Stimulated activated CD8-positive, alpha-beta memory T cell treated with anti-CD3 and anti-CD28 coated beads, Interleukin-2, amount 100 ng/mL, for 1 hour (primary cell): ENCODE measurements at regions not wholly inside any gene's neighbourhood (a gene's known extent, or its start where the extent isn't known, plus 50 kb on each side); places are given as distances from the start of the nearest gene placed in this dataset.
"Not testable (repeated sequence)": the region's sequence is repeated elsewhere in the genome, so short reads cannot be mapped to it uniquely, and the experiment has no call there.

Source experiments
- DNase-seq, 2 donors: peaks; one replicate each; pipeline ENCODE4 v3.0.0-alpha.2; 2020; ENCODE audit warnings: low read depth in 2 of 2

DNA sequence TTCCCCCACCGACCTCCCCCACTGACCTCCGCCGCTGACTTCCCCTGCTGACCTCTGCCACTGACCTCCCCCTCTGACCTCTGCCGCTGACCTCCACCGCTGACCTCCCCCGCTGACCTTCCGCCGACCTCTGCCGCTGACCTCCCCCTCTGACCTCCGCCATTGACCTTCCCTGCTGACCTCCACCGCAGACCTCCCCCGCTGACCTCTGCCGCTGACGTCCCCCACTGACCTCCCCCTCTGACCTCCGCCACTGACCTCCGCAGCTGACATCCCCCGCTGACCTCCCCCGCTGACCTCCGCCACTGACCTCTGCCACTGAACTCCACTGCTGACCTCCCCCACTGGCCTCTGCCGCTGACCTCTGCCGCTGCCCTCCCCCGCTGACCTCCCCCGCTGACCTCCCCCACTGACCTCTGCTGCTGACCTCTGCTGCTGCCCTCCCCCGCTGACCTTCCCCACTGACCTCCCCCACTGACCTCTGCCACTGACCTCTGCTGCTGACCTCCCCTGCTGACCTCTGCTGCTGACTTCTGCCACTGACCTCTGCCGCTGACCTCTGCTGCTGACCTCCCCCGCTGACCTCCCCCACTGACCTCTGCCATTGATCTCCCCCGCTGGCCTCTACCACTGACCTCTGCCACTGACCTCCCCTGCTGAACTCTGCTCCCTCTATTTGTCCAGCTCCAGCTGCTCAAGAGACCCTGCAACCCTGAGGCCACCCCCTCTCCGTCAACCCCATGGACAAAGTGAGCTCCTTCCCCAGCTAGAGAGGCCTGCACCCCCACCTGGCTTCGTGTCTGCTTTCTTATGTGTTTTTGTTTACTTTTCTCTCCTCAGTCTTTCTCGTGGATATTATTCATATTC is 91.4 kb upstream of the AFDN start:
- no peak for DNase-seq

DNA sequence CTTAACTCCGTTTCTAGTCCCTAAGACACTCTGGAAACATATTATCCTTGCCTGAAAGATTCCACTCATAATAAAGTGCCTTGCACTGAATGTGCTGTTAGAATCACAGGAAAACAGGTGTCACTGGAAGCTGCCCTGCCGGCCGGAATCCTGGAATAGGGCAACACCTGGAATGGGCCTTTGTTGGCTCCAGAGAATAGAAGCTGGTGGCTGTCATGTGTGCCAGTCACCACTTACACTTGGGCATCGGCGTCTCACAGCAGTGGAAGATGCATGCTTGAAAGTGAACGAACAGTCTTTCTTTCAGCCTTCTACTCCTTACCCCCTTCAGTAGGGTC is 90.8 kb upstream of the AFDN start:
- DNase-seq, result no peak

DNA sequence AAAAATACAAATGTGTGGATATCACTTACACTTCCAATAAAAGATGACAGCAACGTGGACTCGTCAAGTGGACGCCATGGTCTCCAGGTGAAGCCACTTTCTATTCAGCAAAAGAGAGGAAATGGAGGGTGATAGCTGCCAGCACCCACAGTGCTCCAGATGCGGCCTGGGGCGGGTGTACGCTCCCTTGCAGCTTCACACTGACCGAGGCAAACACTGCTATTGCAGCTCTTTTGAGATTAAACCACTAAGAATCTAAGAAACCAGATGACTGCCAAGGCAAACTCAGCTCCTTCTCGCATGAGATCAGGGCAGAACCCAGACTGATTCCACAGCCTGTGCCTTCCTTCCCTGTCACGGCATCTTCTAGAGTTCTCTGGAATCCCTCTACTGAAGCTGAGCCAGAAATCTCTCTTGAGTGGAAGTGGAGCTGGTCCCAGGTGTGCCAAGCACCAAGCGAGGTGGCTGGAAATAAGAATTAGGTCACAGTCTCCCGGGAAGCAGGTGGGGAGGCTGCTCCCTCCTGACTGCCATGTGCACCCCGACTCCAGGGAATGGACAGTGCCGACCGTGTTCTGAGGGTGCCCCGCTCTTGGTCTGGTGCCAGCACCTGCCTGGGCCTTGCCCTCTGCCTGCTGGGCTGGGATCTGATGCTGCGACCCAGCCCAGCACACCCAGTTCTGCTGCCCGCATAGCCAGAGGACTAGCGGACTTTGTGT is 90.1 kb upstream of the AFDN start:
- DNase-seq, result no peak

DNA sequence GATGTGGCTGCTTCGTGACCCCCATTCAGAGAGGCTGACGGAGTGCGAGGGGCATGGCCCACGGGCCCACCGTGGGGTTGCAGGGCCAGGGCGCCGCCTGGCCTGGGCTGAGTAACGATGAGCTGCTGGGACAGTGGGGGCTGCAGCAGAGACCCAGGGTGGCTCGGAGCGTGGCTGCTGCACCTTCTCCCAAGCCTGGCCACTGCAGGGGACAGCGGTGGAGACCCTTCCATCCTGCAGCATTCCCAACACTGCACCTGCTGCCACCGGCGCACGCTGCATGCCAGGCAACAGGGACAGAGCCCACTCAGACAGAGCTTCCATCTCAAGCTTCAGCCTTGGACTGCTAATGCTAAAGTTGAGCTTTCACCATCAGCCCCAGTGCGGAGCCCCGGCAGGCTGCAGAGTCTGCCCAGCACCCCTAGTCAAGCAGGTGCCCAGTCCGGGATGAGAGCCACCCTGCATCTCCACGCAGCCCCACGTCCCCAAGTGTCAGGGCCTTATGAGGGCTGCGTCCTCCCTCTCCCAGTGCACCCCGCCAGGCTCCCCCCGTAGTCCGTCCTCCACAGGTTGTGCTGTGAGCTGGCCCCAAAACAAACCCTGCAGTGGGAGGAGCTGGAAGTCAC is 89.4 kb upstream of the AFDN start:
- DNase-seq, result no peak

DNA sequence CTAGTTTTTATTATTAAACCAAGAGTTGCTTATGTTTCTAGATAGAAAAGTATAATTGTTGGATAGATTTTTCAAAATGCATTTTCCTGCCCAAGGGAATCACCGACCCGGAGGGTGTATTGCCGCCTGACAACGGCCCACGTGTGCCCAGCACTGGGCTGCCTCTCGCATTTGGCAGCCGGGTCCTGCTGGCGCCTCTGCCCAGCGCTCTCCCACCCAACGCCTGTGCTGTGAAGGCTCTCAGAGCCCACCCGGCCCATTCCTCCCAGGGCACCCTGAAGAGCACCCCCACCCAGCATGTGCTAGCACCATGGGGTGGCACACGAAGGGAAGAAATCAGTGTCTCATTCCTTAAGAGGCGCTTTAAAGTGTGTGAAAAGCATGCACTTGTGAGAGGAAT is 88.3 kb upstream of the AFDN start:
- DNase-seq, result no peak

DNA sequence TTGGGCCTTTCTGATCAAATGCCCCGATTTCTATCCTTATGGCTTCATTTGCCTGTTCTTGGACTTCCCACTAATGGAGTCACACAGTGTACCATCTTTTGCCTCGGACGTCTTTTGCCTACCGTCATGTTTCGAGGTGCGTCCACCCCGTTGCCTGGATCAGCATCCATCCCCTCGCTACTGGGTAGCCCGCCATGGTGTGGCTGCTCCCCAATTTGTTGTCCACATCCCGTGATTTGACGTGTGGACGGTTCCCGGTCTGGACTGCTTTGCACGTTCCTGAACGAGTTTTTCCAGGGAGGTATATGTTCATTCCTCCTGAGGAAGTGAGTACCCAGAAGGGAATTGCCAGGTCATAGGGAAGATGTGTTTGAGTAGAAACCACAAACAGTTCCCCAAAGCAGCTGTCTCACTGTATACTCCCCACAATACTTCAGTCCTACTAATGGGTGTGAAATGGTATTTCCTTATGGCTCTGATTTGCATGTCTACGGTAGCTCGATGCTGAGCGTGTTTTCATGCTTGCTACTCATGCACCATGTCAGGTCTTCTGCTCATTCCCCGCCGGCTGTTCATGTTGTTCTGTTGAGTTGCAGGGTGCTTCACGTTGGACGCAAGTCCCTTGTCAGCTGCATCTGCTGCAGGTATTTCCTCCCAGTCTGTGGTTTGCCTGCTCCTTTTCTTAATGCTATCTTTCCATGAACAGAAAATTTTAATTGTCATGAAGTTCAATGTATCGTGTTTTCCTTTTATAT is 86.8 kb upstream of the AFDN start:
- DNase-seq, result no peak

DNA sequence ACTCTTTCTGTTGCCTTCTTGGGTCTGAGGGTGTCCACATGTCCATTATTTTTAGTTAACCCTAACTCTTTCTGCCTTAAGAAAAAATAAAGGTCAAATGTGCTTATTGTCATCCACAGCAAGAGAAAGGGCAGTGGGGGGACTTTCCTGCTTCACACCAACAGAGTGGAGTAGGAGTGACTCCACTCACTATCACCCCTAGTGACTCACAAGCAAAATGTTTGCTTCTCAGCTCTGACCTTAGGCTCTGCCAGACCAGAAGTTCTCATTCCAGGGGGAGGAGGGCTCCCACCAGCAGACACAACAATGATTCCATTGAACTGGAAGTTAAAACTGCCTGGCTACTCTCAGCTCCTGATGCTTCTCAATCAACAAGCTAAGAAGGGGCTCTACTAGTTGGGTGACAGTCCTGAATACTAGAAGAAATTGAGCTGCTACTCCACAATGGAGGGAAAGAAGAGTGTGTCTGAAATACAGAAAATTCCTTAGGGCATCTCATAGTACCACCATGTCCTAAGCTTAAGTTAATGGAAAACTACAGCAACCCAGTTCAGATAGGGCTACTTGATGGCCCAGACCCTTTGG is 83.9 kb upstream of the AFDN start:
- DNase-seq, result no peak

DNA sequence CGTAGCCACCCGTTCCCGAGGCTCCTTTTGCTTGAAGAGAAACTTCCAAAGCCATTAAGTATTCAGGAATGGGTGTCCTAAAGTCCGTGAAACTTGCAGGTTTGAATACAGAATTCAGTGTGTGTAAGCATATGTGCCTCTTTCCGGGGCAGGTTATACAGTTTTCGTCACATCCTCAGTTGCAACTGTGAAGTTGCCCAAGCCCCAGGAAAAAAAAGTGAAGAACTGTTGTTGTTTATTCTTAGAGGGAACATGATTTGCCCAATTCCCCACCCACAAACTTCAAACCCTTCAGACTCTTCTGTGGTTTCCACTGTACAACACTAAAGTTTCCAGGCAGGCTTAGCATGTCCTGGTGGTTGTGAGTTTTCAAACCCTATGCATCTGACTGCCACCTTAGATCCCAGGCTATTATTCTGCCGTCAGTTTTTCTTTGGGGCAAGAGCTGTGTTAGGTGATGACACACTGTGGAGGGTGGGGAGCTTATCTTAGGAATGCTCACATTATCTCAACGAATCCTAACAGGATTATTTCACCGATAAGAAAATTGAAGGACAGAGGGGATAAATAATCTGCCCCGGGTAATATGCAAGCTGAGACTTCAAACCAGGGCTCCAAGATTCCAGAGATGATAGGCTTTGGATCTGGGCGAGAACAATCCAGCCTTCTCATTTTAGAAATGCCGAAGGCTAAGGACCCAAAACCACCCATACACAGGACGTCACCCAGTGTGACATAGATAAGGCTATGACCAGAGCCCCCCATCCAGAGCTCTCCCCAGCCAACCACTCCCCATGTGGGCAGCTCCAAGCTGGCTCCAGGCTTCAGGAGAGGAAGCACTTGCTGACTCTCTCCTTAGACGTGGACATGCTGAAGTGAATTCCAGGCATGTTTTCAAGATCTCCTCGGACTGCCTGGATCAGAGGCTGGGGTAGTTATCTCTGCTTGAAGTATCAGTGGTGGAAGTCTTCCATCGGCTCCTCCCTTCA is 81.7 kb upstream of the AFDN start:
- DNase-seq, result no peak

DNA sequence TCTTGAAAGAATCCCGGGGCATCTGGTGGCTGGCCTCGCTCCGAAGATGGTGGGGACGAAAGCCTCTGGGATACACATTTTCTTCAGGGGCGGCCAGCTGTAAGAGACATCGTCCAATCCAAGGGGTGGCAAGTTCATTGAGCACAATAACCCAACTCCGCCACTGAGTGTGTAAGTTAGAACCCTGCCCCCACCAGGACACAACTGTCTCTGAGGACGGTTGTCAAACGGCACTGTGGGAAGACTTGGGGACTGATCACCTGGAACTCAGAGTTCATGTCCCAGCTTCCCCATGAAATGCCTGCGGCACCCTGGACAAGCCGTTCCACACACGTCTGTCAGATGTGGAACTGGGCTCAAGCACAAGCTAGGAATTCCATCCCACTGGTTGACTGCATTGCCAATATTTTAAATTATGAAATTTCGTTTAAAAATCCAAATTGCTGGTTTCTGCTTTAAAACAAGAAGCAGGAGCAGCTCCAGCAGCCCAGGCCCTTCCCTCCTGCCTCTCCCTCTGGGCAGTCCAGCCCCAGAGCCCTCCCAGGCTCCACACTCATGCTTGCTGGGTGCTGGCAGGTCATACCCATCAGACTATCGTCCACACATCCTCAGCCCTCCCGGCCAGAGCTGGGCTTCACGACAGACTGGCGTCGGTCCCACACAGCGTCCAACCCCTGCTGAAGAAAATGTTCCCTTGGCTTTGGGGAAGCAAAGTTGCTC is 80.9 kb upstream of the AFDN start:
- DNase-seq, result no peak

DNA sequence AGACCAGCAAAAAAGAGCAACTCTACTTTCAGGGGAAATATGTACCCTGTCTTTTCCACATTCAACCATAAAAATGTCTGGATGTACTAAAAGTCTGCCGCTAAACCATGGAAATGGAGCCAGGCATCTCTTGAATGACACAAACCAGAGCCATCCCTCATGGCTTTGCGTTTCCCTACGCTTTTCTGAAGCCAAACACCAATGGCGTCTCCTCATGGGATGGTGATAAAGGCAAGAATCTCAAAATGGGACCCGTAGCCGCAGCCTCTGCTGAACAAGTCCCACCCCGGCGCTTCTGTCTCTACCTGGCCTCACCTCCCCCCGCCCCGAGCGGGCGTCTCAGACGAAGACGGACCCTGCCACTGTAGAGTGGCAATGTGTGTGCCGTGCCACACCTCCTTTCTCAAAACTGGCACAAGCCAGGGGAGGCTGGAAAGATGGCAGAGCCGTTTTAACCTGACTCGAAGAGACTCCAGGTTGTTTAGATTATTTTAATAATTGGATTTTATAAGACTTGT is 80.3 kb upstream of the AFDN start:
- DNase-seq, result no peak

DNA sequence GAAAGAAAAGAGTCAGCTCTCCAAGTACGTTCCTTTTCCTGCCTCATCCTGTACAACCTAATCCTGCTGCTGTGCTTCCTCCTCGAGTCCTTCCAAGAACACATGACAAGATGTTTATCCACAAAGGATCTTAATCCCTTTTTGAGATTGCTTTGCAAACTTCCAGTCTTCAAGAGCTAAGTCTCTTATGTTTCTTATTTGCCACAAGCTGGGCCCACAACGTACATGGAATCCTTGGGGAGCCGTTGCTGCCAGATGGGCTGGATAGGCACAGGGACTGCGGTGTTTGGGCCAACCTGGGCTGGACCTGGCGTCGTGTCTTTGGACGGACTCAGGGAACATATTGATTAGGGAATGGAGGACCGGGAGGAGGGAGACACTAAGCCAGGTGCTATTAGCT is 79.7 kb upstream of the AFDN start:
- no peak for DNase-seq

DNA sequence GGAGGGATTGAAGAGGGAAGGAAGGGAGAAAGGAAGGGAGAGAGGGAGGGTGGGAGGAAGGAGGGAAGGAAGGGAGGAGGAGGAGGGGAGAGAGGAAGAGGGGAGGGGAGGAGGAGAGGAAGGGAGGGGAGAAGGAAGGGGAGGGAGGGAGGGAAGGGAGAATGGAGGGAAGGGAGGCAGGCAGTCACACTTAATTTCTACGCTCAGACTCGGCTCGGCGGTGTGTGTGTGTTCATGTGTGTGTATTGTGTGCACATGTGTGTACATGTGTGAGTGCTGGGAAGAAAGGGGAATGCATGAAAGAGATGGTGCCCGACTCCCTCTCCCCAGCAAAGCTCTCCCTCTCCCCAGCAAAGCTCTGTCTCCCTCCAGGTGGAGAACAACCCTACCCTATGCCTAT is 79.1 kb upstream of the AFDN start:
- no peak for DNase-seq

DNA sequence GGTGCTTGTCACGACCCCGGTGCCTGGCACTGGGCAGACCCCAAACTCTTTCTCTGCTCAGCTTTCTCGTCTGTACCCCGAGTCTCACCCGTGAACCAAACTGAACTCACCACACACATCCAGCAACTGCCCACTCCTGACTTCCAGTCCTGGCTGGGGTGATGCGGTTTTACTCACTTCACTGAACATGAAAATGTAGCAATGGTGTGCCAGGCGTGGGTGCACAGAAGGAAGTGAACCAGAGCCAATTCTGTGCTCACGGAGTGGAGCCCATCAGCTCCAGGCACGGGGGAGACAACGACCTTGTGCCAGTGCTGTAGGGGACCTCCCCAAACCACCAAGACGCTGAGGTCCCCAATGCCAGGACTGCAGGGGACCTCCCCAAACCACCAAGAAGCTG is 78.7 kb upstream of the AFDN start:
- no peak for DNase-seq

DNA sequence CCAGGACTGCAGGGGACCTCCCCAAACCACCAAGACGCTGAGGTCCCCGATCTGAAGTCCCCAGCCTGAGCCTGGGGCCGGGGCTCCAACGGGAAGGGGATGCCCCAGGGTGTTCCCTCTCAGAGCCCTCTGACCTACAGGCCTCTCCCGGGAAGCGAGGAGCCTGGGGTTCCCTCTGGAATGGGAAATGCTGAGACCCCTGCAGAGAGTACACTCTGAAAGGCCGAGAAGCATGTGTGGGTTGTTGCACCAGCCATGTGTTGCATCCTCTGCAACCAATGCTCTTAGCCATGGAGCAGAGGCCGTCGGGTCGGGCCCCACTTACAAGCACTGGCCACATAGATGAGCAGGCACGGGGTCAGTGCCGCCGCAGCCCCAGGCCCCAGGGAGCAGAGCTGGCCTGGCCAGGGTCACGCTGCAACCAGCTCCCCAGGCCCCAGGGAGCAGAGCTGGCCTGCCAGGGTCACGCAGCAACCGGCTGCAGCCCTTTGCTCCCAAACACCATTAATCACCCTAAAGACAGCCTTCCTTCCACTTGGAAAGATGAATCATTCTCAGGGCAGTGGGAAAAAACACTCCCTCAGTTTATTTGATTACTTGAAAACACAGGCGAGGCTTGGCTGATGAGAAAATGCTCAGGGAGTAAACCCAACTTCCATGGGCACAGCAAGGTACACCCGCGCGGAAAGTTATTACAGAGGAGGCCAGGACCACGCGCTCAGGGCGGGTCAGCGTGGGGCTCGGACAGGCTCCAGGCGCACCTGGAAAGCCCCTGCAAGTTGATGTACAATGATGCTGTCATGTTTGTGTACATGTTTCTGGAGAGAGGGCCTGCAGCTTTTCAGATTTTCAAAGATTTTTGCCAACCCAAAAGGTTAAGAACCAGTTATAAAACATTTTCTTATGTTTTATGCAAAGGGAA is 78.0 kb upstream of the AFDN start:
- no peak for DNase-seq

DNA sequence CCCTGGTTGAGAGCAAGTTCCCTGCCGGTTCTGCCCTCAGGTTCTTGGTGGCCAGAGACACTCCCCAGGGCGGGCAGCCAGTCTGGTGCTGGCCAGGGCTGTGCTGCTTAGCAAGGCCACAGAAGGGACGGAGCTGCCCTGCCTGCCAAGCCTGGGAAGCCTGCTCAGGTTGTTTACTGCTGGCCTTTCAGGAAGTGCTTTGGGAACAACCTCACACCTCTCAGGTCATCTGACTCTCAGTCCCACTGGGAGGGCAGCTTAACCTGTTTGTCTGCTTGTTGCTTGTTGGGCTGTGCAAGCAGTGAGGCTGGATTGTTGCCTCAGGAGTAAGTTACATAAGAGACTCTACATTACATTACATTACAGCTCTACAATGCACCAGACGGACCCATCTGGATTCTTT is 75.8 kb upstream of the AFDN start:
- no peak for DNase-seq

DNA sequence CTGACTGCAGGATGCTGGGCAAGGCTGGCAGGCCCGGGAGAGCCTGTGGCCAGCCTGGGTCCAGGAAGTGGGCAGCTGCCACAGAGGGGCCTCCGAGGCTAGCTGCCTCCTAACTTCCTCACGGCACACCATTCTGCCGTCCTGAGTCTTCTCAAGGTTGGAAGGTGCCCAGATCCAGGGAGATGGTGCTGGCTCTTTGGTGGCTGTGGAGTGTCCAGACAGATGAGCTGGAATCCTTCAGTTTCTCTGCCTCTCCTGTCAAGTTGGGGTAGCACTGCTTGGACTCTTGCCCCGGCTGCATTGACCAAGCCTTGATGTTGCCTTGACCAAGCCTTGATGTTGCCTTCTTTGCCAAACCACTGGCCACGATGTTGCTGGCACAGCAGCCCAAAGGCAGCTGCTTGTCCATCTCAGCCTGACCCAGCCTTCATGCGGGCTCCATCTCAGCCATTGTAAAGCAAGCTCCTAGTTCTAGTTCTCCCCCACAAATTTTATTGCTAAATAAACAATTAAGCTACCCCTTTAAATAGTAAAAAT is 75.1 kb upstream of the AFDN start:
- no peak for DNase-seq

DNA sequence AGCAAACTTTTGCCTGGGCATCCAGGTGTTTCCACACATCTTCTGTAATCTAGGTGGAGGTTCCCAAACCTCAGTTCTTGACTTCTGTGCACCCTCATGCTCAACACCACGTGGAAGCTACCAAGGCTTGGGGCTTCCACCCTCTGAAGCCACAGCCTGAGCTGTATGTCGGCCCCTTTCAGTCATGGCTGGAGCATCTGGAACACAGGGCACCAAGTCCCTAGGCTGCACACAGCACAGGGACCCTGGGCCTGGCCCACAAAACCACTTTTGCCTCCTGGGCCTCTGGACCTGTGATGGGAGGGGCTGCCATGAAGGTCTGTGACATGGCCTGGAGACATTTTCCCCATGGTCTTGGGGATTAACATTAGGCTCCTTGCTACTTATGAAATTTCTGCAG is 73.4 kb upstream of the AFDN start:
- not testable (repeated sequence) for DNase-seq

DNA sequence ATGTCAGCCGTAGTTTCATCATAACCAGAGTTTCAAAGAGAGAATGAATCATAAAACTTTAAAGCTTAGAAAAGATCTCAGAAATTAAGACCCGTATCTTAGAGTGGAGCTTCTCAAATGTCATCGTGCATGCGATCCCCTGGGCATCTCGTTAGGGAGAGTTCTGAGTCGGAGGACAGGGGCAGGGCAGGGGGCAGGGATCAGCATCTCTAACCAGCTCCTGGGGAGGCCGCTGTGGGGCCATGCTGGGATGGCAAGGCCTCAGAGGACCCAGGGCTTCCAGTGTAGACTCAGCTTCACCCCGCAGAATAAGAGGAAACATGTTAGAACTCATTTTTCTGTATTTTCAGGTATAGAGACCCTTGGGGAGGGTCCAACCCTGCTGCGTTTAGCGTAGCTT is 72.0 kb upstream of the AFDN start:
- no peak for DNase-seq
